SKM-1 (cell line): ENCODE measurements at regions not wholly inside any gene's neighbourhood (a gene's known extent, or its start where the extent isn't known, plus 50 kb on each side); places are given as distances from the start of the nearest gene placed in this dataset.

Experiments used
- DNase-seq: peaks from one replicate; lab custom pipeline; 2025; ENCODE audit not compliant: unreplicated experiment; lab: John Stamatoyannopoulos, UW

GRCh38 chr9:11872471-11872870 is 820.7 kb upstream of the TYRP1 start:
- DNase-seq = no peak

DNA sequence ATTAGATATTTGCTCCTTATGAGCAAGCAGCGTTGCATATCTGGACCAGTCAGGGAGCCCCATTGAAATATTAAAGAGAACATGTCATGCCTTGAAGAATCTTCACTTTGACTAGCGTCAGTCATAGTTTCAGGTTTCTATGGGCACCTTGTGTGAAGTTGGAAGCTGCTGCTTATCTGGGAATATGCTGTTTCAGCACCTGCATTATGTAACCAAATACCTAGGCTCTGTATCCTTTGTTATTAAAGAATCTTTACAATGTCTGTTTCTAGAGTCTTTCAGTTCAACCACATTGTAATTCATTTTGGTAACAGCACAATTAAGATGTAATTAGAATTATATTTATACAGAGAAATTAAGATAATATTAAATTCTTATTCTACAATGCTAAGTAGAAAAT is 818.8 kb upstream of the TYRP1 start:
- DNase-seq = no peak

DNA sequence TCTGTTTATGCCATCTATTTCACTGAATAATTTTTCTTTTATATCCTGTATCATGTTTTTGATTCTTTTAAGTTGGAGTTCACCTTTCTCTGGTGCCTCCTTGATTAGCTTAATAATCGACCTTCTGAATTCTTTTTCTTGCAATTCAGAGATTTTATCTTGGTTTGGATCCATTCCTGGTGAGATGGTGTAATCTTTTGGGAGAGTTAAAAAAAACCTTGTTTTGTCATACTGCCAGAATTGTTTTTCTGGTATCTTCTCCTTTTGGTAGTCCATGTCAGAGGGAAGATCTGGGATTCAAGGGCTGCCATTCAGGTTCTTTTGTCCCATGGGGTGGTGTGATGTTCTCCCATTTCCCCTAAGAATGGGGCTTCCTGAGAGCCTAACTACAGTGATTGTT is 800.8 kb upstream of the TYRP1 start:
- no peak for DNase-seq

DNA sequence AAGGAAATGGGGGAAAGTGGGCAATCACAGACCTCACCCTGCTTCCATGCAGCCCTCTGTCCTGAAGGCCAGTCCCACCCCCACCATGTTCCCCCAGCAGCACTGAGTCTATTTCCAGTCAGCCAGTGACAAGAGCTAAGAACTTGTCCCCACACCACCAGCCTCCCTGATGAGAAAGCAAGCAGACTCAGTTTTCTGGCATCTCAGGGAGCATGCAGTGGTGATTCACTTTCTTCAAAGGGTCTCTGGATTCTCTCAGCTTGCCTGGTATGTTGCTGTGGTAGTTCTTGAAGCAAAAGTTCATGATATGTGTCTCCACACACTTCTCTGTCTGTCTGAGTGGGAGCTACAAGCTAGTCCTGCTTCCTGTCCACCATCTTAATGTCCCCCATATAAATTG is 799.9 kb upstream of the TYRP1 start:
- no peak for DNase-seq

DNA sequence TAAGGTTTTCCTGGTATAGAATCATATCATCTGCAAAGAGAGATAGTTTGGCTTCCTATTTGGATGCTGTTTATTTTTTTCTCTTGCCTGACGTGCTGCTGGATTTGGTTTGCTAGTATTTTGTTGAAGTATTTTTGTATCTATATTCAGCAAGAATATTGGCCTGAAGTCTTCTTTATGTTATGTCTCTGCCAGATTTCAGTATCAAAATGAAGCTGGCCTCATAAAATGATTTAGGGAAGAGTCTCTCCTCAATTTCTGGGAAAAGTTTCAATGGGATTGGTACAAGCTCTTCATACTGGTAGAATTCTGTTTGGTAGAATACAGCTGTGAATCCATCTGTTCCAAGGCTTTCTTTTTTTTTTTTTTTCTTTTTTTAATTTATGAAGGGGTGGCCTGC is 799.0 kb upstream of the TYRP1 start:
- DNase-seq = no peak

- DNase-seq = no peak
These were observed 790.6 kb upstream of the TYRP1 start for GRCh38 chr9:11902610-11903009.

DNA sequence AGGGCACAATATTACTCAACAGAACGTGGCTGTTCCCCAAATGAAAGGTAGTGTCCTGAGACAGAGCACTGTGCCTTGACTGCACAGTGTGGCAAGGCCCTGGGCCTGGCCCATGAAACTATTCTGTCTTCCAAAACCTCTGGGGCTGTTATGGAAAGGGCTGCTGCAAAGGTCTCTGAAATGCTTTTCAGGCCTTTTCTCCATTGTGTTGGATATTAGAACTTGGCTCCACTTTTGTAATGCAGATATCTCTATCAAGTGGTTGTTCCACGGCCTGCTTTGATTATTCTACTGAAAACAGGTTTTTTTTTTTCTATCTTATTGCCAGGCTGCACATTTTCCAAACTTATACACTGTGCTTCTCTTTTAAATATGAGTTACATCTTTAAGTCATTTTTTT is 777.5 kb upstream of the TYRP1 start:
- DNase-seq = no peak

GRCh38 chr9:11928871-11929321 is 764.3 kb upstream of the TYRP1 start:
- DNase-seq = no peak

DNA sequence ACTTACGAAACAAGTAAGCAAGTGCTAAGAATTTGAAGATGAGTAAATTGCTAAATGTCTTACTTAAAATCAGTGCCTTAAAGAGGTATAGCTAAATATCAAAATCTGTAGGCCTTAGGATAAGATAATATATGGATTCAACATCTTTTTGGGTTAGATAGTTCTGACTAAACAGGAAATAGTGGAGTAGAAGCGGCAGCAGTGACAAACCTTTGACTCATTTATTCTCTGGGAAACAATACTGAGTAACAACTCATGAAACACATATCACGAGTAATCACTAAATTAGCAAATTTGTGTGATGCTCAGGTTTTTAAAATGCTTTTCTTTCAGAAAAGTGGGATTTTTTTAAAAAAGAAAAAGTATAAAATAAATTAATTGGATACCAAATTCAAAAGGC is 762.1 kb upstream of the TYRP1 start:
- no peak for DNase-seq

GRCh38 chr9:11931751-11932150 is 761.4 kb upstream of the TYRP1 start:
- DNase-seq = no peak

DNA sequence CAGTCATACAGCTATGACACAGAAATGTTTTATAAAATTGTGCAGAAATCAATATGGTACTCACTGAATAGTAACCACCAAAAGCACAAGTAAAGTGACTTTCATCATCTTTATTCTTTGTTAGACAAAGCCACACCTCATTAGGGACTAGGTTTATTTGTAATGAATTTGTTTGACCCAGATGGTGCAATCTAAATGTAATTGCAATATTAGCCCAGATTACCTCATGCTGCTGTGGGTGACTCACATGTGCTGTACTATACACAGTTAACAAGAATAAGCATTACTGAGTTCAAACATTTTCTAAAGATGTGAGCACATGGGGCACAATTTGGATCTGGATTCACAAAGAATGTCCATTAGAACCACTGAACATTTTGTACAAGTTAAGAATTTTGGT is 759.3 kb upstream of the TYRP1 start:
- DNase-seq = no peak

DNA sequence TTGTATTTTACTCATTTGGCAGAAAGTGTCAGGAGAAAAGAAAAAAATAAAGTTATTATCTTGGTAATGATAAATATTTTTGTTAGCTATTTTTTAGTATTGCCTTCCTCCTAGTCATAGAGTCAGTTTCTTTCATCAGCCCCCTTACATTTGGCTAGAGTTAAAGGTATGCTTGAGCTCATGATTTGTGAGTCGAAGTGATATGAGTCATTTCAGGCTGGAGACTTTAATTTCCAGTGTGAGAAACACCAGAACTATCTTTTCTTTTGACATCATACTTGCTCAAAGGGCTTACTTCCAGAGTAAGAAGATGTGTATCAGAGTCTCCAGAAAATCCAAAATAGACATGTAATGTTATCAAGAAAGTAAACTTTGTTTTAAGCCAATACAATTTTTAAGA is 746.7 kb upstream of the TYRP1 start:
- no peak for DNase-seq

GRCh38 chr9:11962327-11962726 is 730.9 kb upstream of the TYRP1 start:
- no peak for DNase-seq

DNA sequence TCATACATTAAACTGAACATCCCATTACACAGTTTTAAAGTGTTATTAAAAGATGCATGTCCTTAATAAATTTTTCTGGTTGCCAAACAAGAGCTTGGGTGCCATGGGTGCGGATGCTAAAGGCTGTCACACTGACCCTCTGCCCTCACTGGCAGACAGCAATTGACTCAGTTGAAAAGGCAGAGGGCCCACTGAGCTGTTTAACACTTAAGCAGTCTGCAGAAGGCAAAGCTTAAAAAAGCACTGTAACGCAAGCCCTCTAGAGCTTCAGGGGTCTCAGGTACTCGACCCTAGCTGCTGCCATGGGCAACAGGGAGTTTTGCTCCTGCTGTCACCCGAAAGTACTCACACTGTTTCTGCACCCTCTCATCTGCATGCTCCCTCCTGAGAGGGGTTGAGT is 726.4 kb upstream of the TYRP1 start:
- DNase-seq = no peak

GRCh38 chr9:11968631-11969030 is 724.6 kb upstream of the TYRP1 start:
- no peak for DNase-seq

- no peak for DNase-seq
These were observed 720.2 kb upstream of the TYRP1 start for GRCh38 chr9:11973011-11973410.

DNA sequence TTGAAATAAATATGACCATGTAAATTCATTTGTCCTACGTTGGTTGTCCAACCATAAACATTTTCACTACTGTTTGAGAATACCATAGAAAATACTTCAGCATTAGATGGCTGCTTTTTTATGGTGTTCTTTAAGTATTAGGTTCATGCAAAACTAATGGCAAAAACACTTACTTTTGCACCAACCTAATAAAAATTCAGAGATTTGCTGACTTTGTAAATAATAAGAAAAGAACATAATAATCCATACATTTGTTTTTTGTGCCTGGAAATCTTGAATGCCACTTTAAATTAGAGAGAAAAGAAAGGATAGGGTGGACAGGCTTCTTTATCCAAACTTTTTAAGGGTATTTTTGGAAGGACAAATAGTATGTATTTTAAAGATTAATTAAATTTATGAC is 719.7 kb upstream of the TYRP1 start:
- DNase-seq = no peak

DNA sequence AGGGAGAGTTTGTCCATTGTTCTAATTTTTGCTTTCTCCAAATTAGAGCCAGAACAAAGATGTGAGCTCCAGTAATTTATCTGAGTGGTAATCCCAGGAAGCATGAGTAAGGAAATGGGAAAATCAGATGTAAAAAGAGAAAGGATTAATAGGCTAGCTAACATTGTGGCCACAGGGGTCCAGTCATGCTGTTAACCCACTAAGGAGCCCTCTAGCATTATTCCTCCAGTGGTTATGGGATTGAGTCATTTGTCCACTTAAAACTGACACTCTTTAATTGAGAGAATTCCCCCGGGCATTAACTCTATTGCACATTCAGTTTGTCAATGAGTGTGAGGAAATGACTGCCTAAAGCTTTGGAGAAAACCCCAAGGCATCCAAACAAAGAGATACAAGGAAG is 700.3 kb upstream of the TYRP1 start:
- no peak for DNase-seq

GRCh38 chr9:12014488-12014887 is 678.7 kb upstream of the TYRP1 start:
- no peak for DNase-seq

- no peak for DNase-seq
These were observed 639.0 kb upstream of the TYRP1 start for GRCh38 chr9:12054235-12054634.

- DNase-seq = no peak
These were observed 636.3 kb upstream of the TYRP1 start for GRCh38 chr9:12056874-12057273.

DNA sequence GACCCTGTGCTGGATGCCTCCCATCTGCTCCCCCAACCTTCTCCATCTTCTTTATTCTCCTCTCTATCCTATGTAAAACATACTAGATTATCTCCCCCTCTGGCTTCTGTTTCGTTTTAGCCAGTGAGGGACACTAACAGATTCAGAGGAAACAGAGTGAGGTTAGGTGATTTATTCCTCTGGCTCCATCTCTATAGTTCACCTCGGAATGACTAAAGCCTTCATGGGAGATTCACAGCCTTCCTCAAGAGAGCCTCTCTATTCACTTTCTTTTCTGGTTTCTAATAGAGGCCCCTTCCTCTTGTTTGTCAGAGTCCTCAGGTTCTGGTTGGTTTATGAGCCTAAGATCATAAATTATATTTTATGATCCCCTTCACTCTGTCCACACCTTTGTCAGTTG is 633.1 kb upstream of the TYRP1 start:
- DNase-seq = no peak

DNA sequence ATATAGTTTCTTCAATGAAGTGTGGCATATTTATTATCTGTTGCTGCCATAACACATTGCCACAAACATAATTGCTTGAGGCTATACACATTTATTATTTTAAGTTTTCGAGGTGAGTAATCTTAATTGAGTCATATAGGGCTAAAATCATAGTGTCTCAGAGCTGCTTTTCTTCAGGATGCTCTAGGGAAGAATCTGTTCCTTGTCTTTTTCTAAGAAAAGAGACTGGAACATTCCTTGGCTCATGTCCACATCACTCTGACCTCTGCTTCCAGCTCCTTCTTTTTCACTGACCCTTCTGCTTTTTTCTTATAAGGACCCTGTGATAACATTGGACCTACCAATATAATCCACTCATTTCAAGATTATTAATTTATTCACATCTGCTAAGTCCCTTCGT is 632.4 kb upstream of the TYRP1 start:
- no peak for DNase-seq

DNA sequence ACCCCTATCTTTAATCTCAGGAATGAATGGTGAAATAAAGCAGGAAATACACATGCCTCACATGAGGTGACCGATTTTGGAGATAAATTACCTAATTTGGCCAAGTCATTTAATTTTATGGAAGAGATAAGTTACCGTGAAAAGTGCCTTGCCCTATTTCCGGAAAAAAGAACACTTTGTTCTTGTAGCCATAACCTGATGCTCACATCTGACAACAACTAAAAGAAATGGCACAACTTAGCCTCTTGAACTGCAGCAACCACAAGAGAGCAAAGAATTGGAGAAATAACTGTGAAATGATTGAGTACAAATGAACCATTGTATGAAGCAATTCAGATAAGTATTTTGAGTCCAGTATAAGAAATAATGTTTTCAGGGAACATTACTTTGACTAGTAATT is 628.1 kb upstream of the TYRP1 start:
- no peak for DNase-seq
